ENCODE measurements at regions not wholly inside any gene's neighbourhood (a gene's known extent, or its start where the extent isn't known, plus 50 kb on each side); places are given as distances from the start of the nearest gene placed in this dataset.

GRCh38 chrX:77088233-77088632, 359.0 kb upstream of the FGF16 start:
- TF ChIP-seq CTCF (conservative IDR thresholded peaks at IDR 0.05) (no peak), ZFX (IDR thresholded peaks at IDR 0.05) (no peak)
